ENCODE measurements at regions not wholly inside any gene's neighbourhood (a gene's known extent, or its start where the extent isn't known, plus 50 kb on each side); places are given as distances from the start of the nearest gene placed in this dataset.

- TF ChIP-seq POLR2A (IDR thresholded peaks at IDR 0.05; ENCODE audit: low read length), result no peak
- no peak for TF ChIP-seq GATA1 (IDR thresholded peaks at IDR 0.05; ENCODE audit: low read depth, low read length)
Measured at GRCh38 chr5:72723581-72723980, 92.9 kb upstream of the TNPO1 start.
